Liver (tissue), 8 donors: ENCODE measurements at regions not wholly inside any gene's neighbourhood (a gene's known extent, or its start where the extent isn't known, plus 50 kb on each side); places are given as distances from the start of the nearest gene placed in this dataset.

Experiments used
- DNase-seq: peaks from one replicate; pipeline ENCODE4 v3.0.0-alpha.2; 2017; ENCODE audit warnings: low spot score
- H3K27ac ChIP-seq, 2 donors: one replicate each; pipeline ENCODE4 v1.7.0; 2013; ENCODE audit warnings: inconsistent platforms in 2 of 2, low read length in 2 of 2, control low read depth in 1 of 2, low read depth in 1 of 2, mild to moderate bottlenecking in 1 of 2
- H3K27me3 ChIP-seq, 4 donors: one replicate each; pipeline versions ENCODE4 v1.6.1 to v1.7.0; 2013; ENCODE audit warnings: low read length in 3 of 4, inconsistent platforms in 1 of 4, mild to moderate bottlenecking in 1 of 4, moderate library complexity in 1 of 4; ENCODE audit not compliant: control insufficient read depth in 4 of 4, insufficient read depth in 4 of 4
- H3K36me3 ChIP-seq, 4 donors: one replicate each; pipeline versions ENCODE4 v1.6.1 to v1.7.0; 2013; ENCODE audit warnings: low read length in 3 of 4, mild to moderate bottlenecking in 3 of 4, low read depth in 1 of 4, moderate library complexity in 1 of 4; ENCODE audit not compliant: control insufficient read depth in 4 of 4, insufficient read depth in 3 of 4
- H3K4me1 ChIP-seq, 4 donors: one replicate each; pipeline versions ENCODE4 v1.6.1 to v1.7.0; 2013; ENCODE audit warnings: low read length in 3 of 4, mild to moderate bottlenecking in 3 of 4, moderate library complexity in 1 of 4; ENCODE audit not compliant: control insufficient read depth in 4 of 4, insufficient read depth in 4 of 4
- H3K4me3 ChIP-seq, 3 donors: one replicate each; pipeline versions ENCODE4 v1.6.1 to v1.7.0; 2013; ENCODE audit warnings: low read length in 3 of 3, control low read depth in 1 of 3, low read depth in 1 of 3, mild to moderate bottlenecking in 1 of 3
- H3K9ac ChIP-seq, 2 donors: one replicate each; pipeline ENCODE4 v1.7.0; 2013; ENCODE audit warnings: low read length in 2 of 2, mild to moderate bottlenecking in 2 of 2, moderate library complexity in 2 of 2, control low read depth in 1 of 2, low read depth in 1 of 2
- H3K9me3 ChIP-seq, 4 donors: one replicate each; pipeline versions ENCODE4 v1.6.1 to v1.7.0; 2013; ENCODE audit warnings: low read length in 3 of 4; ENCODE audit not compliant: control insufficient read depth in 4 of 4
- FOXA1 ChIP-seq: IDR thresholded peaks from 2 replicates; pipeline ENCODE4 v1.6.1; 2016; ENCODE audit warnings: antibody characterized with exemption
- FOXA2 ChIP-seq: IDR thresholded peaks from 2 replicates; pipeline ENCODE4 v1.6.1; 2016; ENCODE audit warnings: antibody characterized with exemption
- HNF4A ChIP-seq, 2 donors: conservative IDR thresholded peaks; 2 replicates each; pipeline ENCODE4 v1.6.1; 2016; ENCODE audit warnings: antibody characterized with exemption in 2 of 2, mild to moderate bottlenecking in 2 of 2
- HNF4G ChIP-seq: IDR thresholded peaks from 2 replicates; pipeline ENCODE4 v1.6.1; 2016; ENCODE audit warnings: antibody characterized with exemption
- JUND ChIP-seq, 2 donors: IDR thresholded peaks; 2 replicates each; pipeline ENCODE4 v1.6.1; 2016; ENCODE audit warnings: antibody characterized with exemption in 2 of 2
- NR2F2 ChIP-seq: IDR thresholded peaks from 2 replicates; pipeline ENCODE4 v1.6.1; 2016; ENCODE audit warnings: antibody characterized with exemption
- RAD21 ChIP-seq, 2 donors: IDR thresholded peaks; 2 replicates each; pipeline ENCODE4 v1.6.1; 2016; ENCODE audit warnings: antibody characterized with exemption in 2 of 2, mild to moderate bottlenecking in 2 of 2
- RXRA ChIP-seq, 2 donors: IDR thresholded peaks; 2 replicates each; pipeline ENCODE4 v1.6.1; 2017 to 2018; ENCODE audit warnings: antibody characterized with exemption in 2 of 2, mild to moderate bottlenecking in 1 of 2
- SP1 ChIP-seq: IDR thresholded peaks from 2 replicates; pipeline ENCODE4 v1.6.1; 2018; ENCODE audit warnings: antibody characterized with exemption, mild to moderate bottlenecking
- TAF1 ChIP-seq: conservative IDR thresholded peaks from 2 replicates; pipeline ENCODE4 v1.6.1; 2016; ENCODE audit warnings: antibody characterized with exemption, mild to moderate bottlenecking
- YY1 ChIP-seq: IDR thresholded peaks from 2 replicates; pipeline ENCODE4 v1.6.1; 2016; ENCODE audit warnings: antibody characterized with exemption, mild to moderate bottlenecking
- WGBS: extraction: QIAGEN DNeasy Blood & Tissue Kit; methylation state at CpG from one replicate; pipeline ENCODE4 v1.1.7; 2013; 5-methylcytosine and 5-hydroxymethylcytosine counted together
- TF ChIP-seq, protein P1 (sequence below): IDR thresholded peaks from 2 replicates; pipeline ENCODE4 v1.6.1; 2016; ENCODE audit warnings: antibody characterized with exemption, mild to moderate bottlenecking
- TF ChIP-seq, protein P2 (sequence below): IDR thresholded peaks from 2 replicates; pipeline ENCODE4 v1.6.1; 2016; ENCODE audit warnings: antibody characterized with exemption
- TF ChIP-seq, protein P3 (sequence below): IDR thresholded peaks from 2 replicates; pipeline ENCODE4 v1.6.1; 2016; ENCODE audit warnings: antibody characterized with exemption
- TF ChIP-seq, protein P4 (sequence below): IDR thresholded peaks from 2 replicates; pipeline ENCODE4 v1.6.1; 2016; ENCODE audit warnings: antibody characterized with exemption
- TF ChIP-seq, protein P5 (sequence below): fragments of 150-350 bp; IDR thresholded peaks from 2 replicates; pipeline ENCODE4 v1.5.1; 2017; ENCODE audit warnings: improper control_type of control experiment, low read depth, low read length; ENCODE audit not compliant: missing input control
- donor health status: healthy.
- donor health status: healthy.
- donor health status: healthy.
- donor health status: healthy.
- donor health status: healthy.

DNA sequence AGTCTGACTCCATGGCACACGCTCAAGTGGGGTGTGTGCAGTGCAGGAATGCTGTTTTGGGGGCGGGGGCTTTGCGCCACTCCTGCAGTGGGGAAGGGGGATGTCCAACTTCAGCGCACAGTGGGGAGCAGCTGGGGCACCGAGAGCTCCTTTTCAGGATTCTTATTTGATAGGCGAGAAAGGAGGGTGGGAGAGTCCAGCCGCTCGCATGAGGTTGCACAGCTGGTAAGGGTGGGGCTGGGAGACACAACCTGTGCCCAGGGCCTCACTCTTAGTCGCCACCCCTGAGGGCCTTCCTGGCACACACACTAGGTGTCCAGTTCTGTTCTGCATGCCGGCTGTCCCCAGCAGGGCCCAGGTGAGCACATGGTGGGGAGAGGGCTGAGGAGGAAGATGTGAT is 190.8 kb downstream of the UQCRFS1 start:
- no peaks in the 10 kb centered on the region for H3K4me1 ChIP-seq
- no peak for DNase-seq
- H3K9ac ChIP-seq: no peak overlapping the region
- TF ChIP-seq, protein P1, sequence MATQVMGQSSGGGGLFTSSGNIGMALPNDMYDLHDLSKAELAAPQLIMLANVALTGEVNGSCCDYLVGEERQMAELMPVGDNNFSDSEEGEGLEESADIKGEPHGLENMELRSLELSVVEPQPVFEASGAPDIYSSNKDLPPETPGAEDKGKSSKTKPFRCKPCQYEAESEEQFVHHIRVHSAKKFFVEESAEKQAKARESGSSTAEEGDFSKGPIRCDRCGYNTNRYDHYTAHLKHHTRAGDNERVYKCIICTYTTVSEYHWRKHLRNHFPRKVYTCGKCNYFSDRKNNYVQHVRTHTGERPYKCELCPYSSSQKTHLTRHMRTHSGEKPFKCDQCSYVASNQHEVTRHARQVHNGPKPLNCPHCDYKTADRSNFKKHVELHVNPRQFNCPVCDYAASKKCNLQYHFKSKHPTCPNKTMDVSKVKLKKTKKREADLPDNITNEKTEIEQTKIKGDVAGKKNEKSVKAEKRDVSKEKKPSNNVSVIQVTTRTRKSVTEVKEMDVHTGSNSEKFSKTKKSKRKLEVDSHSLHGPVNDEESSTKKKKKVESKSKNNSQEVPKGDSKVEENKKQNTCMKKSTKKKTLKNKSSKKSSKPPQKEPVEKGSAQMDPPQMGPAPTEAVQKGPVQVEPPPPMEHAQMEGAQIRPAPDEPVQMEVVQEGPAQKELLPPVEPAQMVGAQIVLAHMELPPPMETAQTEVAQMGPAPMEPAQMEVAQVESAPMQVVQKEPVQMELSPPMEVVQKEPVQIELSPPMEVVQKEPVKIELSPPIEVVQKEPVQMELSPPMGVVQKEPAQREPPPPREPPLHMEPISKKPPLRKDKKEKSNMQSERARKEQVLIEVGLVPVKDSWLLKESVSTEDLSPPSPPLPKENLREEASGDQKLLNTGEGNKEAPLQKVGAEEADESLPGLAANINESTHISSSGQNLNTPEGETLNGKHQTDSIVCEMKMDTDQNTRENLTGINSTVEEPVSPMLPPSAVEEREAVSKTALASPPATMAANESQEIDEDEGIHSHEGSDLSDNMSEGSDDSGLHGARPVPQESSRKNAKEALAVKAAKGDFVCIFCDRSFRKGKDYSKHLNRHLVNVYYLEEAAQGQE: no peak
- TF ChIP-seq, protein P2, sequence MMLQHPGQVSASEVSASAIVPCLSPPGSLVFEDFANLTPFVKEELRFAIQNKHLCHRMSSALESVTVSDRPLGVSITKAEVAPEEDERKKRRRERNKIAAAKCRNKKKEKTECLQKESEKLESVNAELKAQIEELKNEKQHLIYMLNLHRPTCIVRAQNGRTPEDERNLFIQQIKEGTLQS: no peak
- TF ChIP-seq JUND (IDR thresholded peaks at IDR 0.05): no peak
- no peak for TF ChIP-seq SP1
- TF ChIP-seq HNF4G: no peak
- no peak for TF ChIP-seq RAD21 (IDR thresholded peaks at IDR 0.05)
- TF ChIP-seq RXRA (IDR thresholded peaks at IDR 0.05): no peak
- TF ChIP-seq, protein P3, sequence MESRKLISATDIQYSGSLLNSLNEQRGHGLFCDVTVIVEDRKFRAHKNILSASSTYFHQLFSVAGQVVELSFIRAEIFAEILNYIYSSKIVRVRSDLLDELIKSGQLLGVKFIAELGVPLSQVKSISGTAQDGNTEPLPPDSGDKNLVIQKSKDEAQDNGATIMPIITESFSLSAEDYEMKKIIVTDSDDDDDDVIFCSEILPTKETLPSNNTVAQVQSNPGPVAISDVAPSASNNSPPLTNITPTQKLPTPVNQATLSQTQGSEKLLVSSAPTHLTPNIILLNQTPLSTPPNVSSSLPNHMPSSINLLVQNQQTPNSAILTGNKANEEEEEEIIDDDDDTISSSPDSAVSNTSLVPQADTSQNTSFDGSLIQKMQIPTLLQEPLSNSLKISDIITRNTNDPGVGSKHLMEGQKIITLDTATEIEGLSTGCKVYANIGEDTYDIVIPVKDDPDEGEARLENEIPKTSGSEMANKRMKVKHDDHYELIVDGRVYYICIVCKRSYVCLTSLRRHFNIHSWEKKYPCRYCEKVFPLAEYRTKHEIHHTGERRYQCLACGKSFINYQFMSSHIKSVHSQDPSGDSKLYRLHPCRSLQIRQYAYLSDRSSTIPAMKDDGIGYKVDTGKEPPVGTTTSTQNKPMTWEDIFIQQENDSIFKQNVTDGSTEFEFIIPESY: no peak
- TF ChIP-seq HNF4A (conservative IDR thresholded peaks at IDR 0.05): no peak
- TF ChIP-seq TAF1: no peak
- TF ChIP-seq, protein P4, sequence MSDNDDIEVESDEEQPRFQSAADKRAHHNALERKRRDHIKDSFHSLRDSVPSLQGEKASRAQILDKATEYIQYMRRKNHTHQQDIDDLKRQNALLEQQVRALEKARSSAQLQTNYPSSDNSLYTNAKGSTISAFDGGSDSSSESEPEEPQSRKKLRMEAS: no peak
- TF ChIP-seq NR2F2: no peak
- TF ChIP-seq, protein P5, sequence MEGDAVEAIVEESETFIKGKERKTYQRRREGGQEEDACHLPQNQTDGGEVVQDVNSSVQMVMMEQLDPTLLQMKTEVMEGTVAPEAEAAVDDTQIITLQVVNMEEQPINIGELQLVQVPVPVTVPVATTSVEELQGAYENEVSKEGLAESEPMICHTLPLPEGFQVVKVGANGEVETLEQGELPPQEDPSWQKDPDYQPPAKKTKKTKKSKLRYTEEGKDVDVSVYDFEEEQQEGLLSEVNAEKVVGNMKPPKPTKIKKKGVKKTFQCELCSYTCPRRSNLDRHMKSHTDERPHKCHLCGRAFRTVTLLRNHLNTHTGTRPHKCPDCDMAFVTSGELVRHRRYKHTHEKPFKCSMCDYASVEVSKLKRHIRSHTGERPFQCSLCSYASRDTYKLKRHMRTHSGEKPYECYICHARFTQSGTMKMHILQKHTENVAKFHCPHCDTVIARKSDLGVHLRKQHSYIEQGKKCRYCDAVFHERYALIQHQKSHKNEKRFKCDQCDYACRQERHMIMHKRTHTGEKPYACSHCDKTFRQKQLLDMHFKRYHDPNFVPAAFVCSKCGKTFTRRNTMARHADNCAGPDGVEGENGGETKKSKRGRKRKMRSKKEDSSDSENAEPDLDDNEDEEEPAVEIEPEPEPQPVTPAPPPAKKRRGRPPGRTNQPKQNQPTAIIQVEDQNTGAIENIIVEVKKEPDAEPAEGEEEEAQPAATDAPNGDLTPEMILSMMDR: no peak
- no peak for TF ChIP-seq YY1
- no peak for TF ChIP-seq FOXA2
- H3K27me3 ChIP-seq: peaks cover 0 to 3% (median 0%) of the 10 kb centered on the region in 4 donors
- no peak overlapping the region for H3K4me3 ChIP-seq
- no peaks in the 10 kb centered on the region for H3K9me3 ChIP-seq
- H3K36me3 ChIP-seq: no peaks in the 10 kb centered on the region
- H3K27ac ChIP-seq: no peak overlapping the region
- 84% methylated on average over 10 of the region's 10 CpGs for WGBS

DNA sequence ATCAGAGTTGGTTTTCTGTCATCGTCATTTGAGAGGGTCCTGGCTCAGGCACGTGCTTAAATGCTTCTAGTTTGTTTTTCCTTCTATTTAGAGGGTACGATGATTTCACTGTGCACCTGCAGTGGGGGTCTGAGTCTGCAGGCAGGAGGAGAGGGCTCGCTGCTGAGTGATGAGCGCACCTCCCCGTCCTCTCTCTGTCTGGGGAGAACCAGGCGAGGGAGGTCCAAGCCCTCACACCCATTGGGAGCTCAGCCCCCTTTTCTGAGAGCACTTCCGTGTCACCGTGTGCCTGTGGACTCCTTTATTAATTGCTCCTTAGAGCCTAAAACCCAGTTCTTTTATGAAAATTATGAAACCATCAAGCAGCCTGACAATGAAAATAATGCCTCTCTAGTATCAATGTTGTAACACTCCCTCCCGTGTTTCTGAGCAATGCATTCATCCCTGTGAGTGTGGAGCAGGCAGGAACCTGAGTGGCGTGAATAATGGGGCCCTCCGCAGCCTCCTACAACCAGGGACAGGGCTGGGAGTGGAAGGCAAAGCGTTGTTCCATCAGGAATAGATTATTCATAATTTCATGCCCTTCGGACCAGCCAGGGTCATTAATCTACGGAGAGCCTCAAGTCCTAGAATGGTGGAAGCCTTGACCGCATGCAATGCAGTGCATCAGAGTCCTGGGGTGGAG is 191.6 kb downstream of the UQCRFS1 start:
- no peak for TF ChIP-seq YY1
- TF ChIP-seq HNF4A (conservative IDR thresholded peaks at IDR 0.05): no peak
- TF ChIP-seq, protein P3: no peak
- TF ChIP-seq, protein P1: no peak
- no peak for TF ChIP-seq RAD21 (IDR thresholded peaks at IDR 0.05)
- TF ChIP-seq FOXA1: no peak
- H3K4me3 ChIP-seq: no peak overlapping the region
- no peaks in the 10 kb centered on the region for H3K36me3 ChIP-seq
- no peak for DNase-seq
- no peaks in the 10 kb centered on the region for H3K4me1 ChIP-seq
- peaks cover 0 to 3% (median 0%) of the 10 kb centered on the region in 4 donors for H3K27me3 ChIP-seq
- no peak overlapping the region for H3K9ac ChIP-seq
- H3K27ac ChIP-seq: no peak overlapping the region
- H3K9me3 ChIP-seq: no peaks in the 10 kb centered on the region
- WGBS: 78% methylated on average over 16 of the region's 16 CpGs
